Keratinocyte (primary cell): ENCODE measurements at regions not wholly inside any gene's neighbourhood (a gene's known extent, or its start where the extent isn't known, plus 50 kb on each side); places are given as distances from the start of the nearest gene placed in this dataset.

Experiments
- DNase-seq: peaks from one replicate; pipeline ENCODE4 v3.0.0-alpha.2; 2011; ENCODE audit warnings: low read depth, missing footprints, low spot score
- FAIRE-seq: peaks from 2 replicates; lab custom pipeline; 2011; peaks lifted over from hg19 to GRCh38; lab: Jason Lieb, UNC
- H2AFZ ChIP-seq: 2 replicates; pipeline ENCODE4 v1.6.0; 2012; ENCODE audit warnings: low read length, control low read depth, inconsistent platforms; ENCODE audit not compliant: control insufficient read depth
- H3K27ac ChIP-seq: 2 replicates; pipeline ENCODE4 v1.5.1; 2011; ENCODE audit warnings: low read length; ENCODE audit not compliant: control insufficient read depth, insufficient read depth
- H3K27me3 ChIP-seq: 3 replicates; pipeline ENCODE4 v1.6.0; 2011; ENCODE audit warnings: low read length; ENCODE audit not compliant: control insufficient read depth, insufficient read depth; ENCODE audit errors: extremely low read depth
- H3K36me3 ChIP-seq, 2 experiments: 2 replicates in 1 of 2; 3 replicates in 1 of 2; pipeline ENCODE4 v1.5.1; 2011; ENCODE audit warnings: low read length in 2 of 2, mild to moderate bottlenecking in 1 of 2; ENCODE audit not compliant: control insufficient read depth in 2 of 2, insufficient read depth in 2 of 2; ENCODE audit errors: extremely low read depth in 1 of 2
- H3K4me1 ChIP-seq: 3 replicates; pipeline ENCODE4 v1.5.1; 2011; ENCODE audit warnings: low read length; ENCODE audit not compliant: control insufficient read depth, insufficient read depth; ENCODE audit errors: extremely low read depth
- H3K4me2 ChIP-seq: 3 replicates; pipeline ENCODE4 v1.6.0; 2011; ENCODE audit warnings: low read depth, low read length; ENCODE audit not compliant: control insufficient read depth, insufficient read depth; ENCODE audit errors: extremely low read depth
- H3K4me3 ChIP-seq, 3 experiments: fragments of 200-600 bp in 1 of 3; sonication (generic) in 1 of 3; 2 replicates in 2 of 3; 3 replicates in 1 of 3; pipeline ENCODE4 v1.5.1; 2011 to 2016; ENCODE audit warnings: low read length in 3 of 3, mild to moderate bottlenecking in 3 of 3, control low read depth in 2 of 3, inconsistent platforms in 1 of 3, low read depth in 1 of 3, mixed read lengths in 1 of 3, mixed run types in 1 of 3, moderate library complexity in 1 of 3; ENCODE audit not compliant: control insufficient read depth in 2 of 3, insufficient read depth in 2 of 3; ENCODE audit errors: extremely low read depth in 1 of 3
- H3K79me2 ChIP-seq: 2 replicates; pipeline ENCODE4 v1.6.0; 2012; ENCODE audit warnings: low read length; ENCODE audit not compliant: control insufficient read depth, insufficient read depth
- H3K9ac ChIP-seq: 3 replicates; pipeline ENCODE4 v1.6.0; 2011; ENCODE audit warnings: low read length; ENCODE audit not compliant: control insufficient read depth, insufficient read depth; ENCODE audit errors: extremely low read depth
- H3K9me1 ChIP-seq: 3 replicates; pipeline ENCODE4 v1.6.0; 2011; ENCODE audit warnings: low read length; ENCODE audit not compliant: control insufficient read depth, insufficient read depth; ENCODE audit errors: extremely low read depth
- H3K9me3 ChIP-seq: 2 replicates; pipeline ENCODE4 v1.5.1; 2012; ENCODE audit warnings: low read depth, low read length; ENCODE audit not compliant: control insufficient read depth
- H4K20me1 ChIP-seq: 3 replicates; pipeline ENCODE4 v1.6.0; 2011; ENCODE audit warnings: low read length; ENCODE audit not compliant: control insufficient read depth, insufficient read depth; ENCODE audit errors: extremely low read depth
- EZH2 ChIP-seq: IDR thresholded peaks from one replicate; pipeline ENCODE4 v1.6.1; 2012; ENCODE audit warnings: inconsistent platforms, mild to moderate bottlenecking, low read length, moderate library complexity
- dilution Hi-C: fragments of 300-500 bp; cut with MboI; formaldehyde crosslinking; loops from one replicate; pipeline ENCODE4 v1.7.0; 2020; ENCODE audit warnings: low sequenced_read_pairs; ENCODE audit not compliant: extremely low pct_ligation_motif_present
- TF ChIP-seq, protein P1 (sequence below), 3 experiments: IDR thresholded peaks in 1 of 3; conservative IDR thresholded peaks in 1 of 3; optimal IDR thresholded peaks in 1 of 3; 2 replicates in 2 of 3; 3 replicates in 1 of 3; pipeline versions ENCODE3 to v1.5.1; 2011; ENCODE audit warnings: low read length in 3 of 3, mild to moderate bottlenecking in 3 of 3, moderate library complexity in 2 of 3, control low read depth in 1 of 3, inconsistent platforms in 1 of 3; ENCODE audit not compliant: insufficient read depth in 2 of 3; ENCODE audit errors: extremely low read depth in 1 of 3

DNA sequence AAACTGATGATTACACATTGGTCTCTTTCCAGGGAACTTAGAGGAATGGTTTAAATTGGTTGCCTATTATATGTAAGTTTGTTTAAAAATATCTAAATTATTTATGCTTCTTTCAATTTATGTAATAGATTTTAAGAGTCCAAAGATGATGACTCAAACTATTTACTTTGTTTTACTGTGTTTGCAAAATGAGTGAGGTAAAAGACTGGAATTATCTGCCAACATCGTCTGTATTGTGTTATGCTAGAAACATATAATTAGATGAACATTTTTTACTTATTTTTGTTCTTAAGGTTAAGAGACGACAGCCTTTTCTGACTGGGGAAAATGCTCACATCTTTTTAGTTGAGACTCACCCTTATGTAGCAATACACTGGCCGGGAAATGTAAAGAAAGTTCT lies 51.1 kb upstream of the SYTL5 start:
- dilution Hi-C loops: no loop called here
- Histone ChIP-seq H3K27ac (no peak overlapping the region), H3K79me2 (no peaks in the 10 kb centered on the region), H3K4me2 (no peak overlapping the region), H3K9me3 (no peaks in the 10 kb centered on the region), H4K20me1 (no peaks in the 10 kb centered on the region), H3K4me3 (no peak overlapping the region), H3K4me1 (no peaks in the 10 kb centered on the region), H2AFZ (no peak overlapping the region), H3K9me1 (no peaks in the 10 kb centered on the region), H3K36me3 (no peaks in the 10 kb centered on the region), H3K9ac (no peak overlapping the region), H3K27me3 (no peaks in the 10 kb centered on the region)
- DNase-seq: no peak
- TF ChIP-seq, protein P1, sequence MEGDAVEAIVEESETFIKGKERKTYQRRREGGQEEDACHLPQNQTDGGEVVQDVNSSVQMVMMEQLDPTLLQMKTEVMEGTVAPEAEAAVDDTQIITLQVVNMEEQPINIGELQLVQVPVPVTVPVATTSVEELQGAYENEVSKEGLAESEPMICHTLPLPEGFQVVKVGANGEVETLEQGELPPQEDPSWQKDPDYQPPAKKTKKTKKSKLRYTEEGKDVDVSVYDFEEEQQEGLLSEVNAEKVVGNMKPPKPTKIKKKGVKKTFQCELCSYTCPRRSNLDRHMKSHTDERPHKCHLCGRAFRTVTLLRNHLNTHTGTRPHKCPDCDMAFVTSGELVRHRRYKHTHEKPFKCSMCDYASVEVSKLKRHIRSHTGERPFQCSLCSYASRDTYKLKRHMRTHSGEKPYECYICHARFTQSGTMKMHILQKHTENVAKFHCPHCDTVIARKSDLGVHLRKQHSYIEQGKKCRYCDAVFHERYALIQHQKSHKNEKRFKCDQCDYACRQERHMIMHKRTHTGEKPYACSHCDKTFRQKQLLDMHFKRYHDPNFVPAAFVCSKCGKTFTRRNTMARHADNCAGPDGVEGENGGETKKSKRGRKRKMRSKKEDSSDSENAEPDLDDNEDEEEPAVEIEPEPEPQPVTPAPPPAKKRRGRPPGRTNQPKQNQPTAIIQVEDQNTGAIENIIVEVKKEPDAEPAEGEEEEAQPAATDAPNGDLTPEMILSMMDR (optimal IDR thresholded peaks at IDR 0.05 in 1 of 3, IDR thresholded peaks at IDR 0.05 in 1 of 3, conservative IDR thresholded peaks at IDR 0.05 in 1 of 3; ENCODE audit: extremely low read depth in 1 of 3, insufficient read depth in 2 of 3, low read length in 3 of 3): no peak
- TF ChIP-seq EZH2: no peak
- no peak for FAIRE-seq

DNA sequence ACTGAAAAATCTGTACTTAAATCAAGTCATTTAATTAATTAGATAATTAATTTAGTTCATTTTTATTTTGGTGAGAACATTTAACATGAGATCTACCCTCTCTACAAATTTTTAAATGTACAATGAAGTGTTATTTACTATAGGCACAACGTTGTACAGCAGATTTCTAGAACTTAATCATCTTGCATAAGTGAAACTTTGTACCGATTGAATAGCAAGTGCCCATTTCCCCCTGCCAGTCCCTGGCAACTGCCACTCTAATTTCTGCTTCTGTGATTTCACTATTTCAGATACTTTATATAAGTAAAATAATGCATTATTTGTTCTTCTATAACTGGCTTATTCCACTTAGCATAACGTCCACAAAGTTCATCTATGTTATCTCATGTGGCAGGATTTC lies 50.1 kb upstream of the SYTL5 start:
- dilution Hi-C loops: no loop called here
- FAIRE-seq: no peak

More for the DNA sequence above, 50.1 kb upstream of the SYTL5 start:
- H3K9ac ChIP-seq: no peak overlapping the region
- no peak overlapping the region for H3K4me2 ChIP-seq
- no peaks in the 10 kb centered on the region for H3K27me3 ChIP-seq
- no peaks in the 10 kb centered on the region for H3K4me1 ChIP-seq
- H3K9me1 ChIP-seq: no peaks in the 10 kb centered on the region
- no peak overlapping the region for H3K4me3 ChIP-seq
- no peaks in the 10 kb centered on the region for H3K79me2 ChIP-seq
- H2AFZ ChIP-seq: no peak overlapping the region
- TF ChIP-seq, protein P1 (optimal IDR thresholded peaks at IDR 0.05 in 1 of 3, IDR thresholded peaks at IDR 0.05 in 1 of 3, conservative IDR thresholded peaks at IDR 0.05 in 1 of 3; ENCODE audit: extremely low read depth in 1 of 3, insufficient read depth in 2 of 3, low read length in 3 of 3): no peak
- no peak for TF ChIP-seq EZH2
- no peaks in the 10 kb centered on the region for H4K20me1 ChIP-seq
- no peaks in the 10 kb centered on the region for H3K36me3 ChIP-seq
- no peaks in the 10 kb centered on the region for H3K9me3 ChIP-seq
- no peak overlapping the region for H3K27ac ChIP-seq
- DNase-seq: no peak
